HEK293T (cell line): ENCODE measurements at regions not wholly inside any gene's neighbourhood (a gene's known extent, or its start where the extent isn't known, plus 50 kb on each side); places are given as distances from the start of the nearest gene placed in this dataset.

ENCODE experiments used
- ARNT ChIP-seq: fragments of 450-650 bp; IDR thresholded peaks from 2 replicates; pipeline ENCODE4 v1.6.1; 2017; ENCODE audit warnings: mild to moderate bottlenecking
- BHLHE40 ChIP-seq: fragments of 450-650 bp; IDR thresholded peaks from 2 replicates; pipeline ENCODE4 v1.6.1; 2016; ENCODE audit warnings: mild to moderate bottlenecking, moderate library complexity, borderline replicate concordance
- FOXA1 ChIP-seq: fragments of 450-650 bp; IDR thresholded peaks from 2 replicates; pipeline ENCODE4 v1.6.1; 2016; ENCODE audit warnings: mild to moderate bottlenecking
- FOXM1 ChIP-seq: fragments of 450-650 bp; IDR thresholded peaks from 2 replicates; pipeline ENCODE4 v1.6.1; 2017; ENCODE audit warnings: mild to moderate bottlenecking, borderline replicate concordance
- L3MBTL2 ChIP-seq: fragments of 450-650 bp; conservative IDR thresholded peaks from 2 replicates; pipeline ENCODE4 v1.6.1; 2016; ENCODE audit warnings: mild to moderate bottlenecking
- LEF1 ChIP-seq: fragments of 450-650 bp; IDR thresholded peaks from 2 replicates; pipeline ENCODE4 v1.6.1; 2017; ENCODE audit warnings: mild to moderate bottlenecking, borderline replicate concordance
- NFRKB ChIP-seq: fragments of 450-650 bp; IDR thresholded peaks from 2 replicates; pipeline ENCODE4 v1.6.1; 2016; ENCODE audit warnings: mild to moderate bottlenecking, moderate library complexity
- PKNOX1 ChIP-seq: fragments of 450-650 bp; IDR thresholded peaks from 2 replicates; pipeline ENCODE4 v1.6.1; 2016
- SP1 ChIP-seq: fragments of 450-650 bp; IDR thresholded peaks from 2 replicates; pipeline ENCODE4 v1.6.1; 2017
- TARDBP ChIP-seq: fragments of 450-650 bp; IDR thresholded peaks from 2 replicates; pipeline ENCODE4 v1.6.1; 2016
- ZNF384 ChIP-seq: fragments of 450-650 bp; IDR thresholded peaks from 2 replicates; pipeline ENCODE4 v1.6.1; 2016

- TF ChIP-seq PKNOX1, result no peak
- TF ChIP-seq NFRKB, result no peak
- no peak for TF ChIP-seq FOXA1
- TF ChIP-seq L3MBTL2, result no peak
- no peak for TF ChIP-seq ZNF384
- no peak for TF ChIP-seq ARNT
- TF ChIP-seq FOXM1, result no peak
- no peak for TF ChIP-seq SP1
- TF ChIP-seq BHLHE40, result no peak
- no peak for TF ChIP-seq TARDBP
- TF ChIP-seq LEF1, result no peak
These were observed 1165.2 kb upstream of the PRMT6 start for GRCh38 chr1:105891308-105891707.
